ENCODE measurements at regions not wholly inside any gene's neighbourhood (a gene's known extent, or its start where the extent isn't known, plus 50 kb on each side); places are given as distances from the start of the nearest gene placed in this dataset.
"Not testable (repeated sequence)": the region's sequence is repeated elsewhere in the genome, so short reads cannot be mapped to it uniquely, and the experiment has no call there.

- DNase-seq: no peak
- Mint-ChIP-seq H3K4me1 (ENCODE audit: low read depth) (no peaks in the 10 kb centered on the region), H3K27me3 (peaks cover 24% of the 10 kb centered on the region), H3K27ac (no peak overlapping the region), H3K9me3 (no peaks in the 10 kb centered on the region), H3K4me3 (no peak overlapping the region), H3K36me3 (ENCODE audit: low read depth) (no peaks in the 10 kb centered on the region)
Measured at GRCh38 chr14:70269582-70269981, 80.8 kb upstream of the SLC8A3 start.

GRCh38 chr14:70268760-70269159, 80.0 kb upstream of the SLC8A3 start:
- DNase-seq: no peak
- Mint-ChIP-seq H3K4me1 (ENCODE audit: low read depth) (no peaks in the 10 kb centered on the region), H3K27ac (no peak overlapping the region), H3K9me3 (no peaks in the 10 kb centered on the region), H3K27me3 (peaks cover 22% of the 10 kb centered on the region), H3K4me3 (no peak overlapping the region), H3K36me3 (ENCODE audit: low read depth) (no peaks in the 10 kb centered on the region)

- H3K27me3 Mint-ChIP-seq: peaks cover 30% of the 10 kb centered on the region
- H3K36me3 Mint-ChIP-seq (ENCODE audit: low read depth): no peaks in the 10 kb centered on the region
- H3K4me1 Mint-ChIP-seq (ENCODE audit: low read depth): no peaks in the 10 kb centered on the region
- H3K4me3 Mint-ChIP-seq: no peak overlapping the region
- DNase-seq: no peak
- H3K9me3 Mint-ChIP-seq: no peaks in the 10 kb centered on the region
- no peak overlapping the region for H3K27ac Mint-ChIP-seq
Measured at GRCh38 chr14:70266157-70266556, 77.4 kb upstream of the SLC8A3 start.

GRCh38 chr14:70265422-70265821, 76.7 kb upstream of the SLC8A3 start:
- no peak overlapping the region for H3K4me3 Mint-ChIP-seq
- no peaks in the 10 kb centered on the region for H3K9me3 Mint-ChIP-seq
- no peaks in the 10 kb centered on the region for H3K36me3 Mint-ChIP-seq (ENCODE audit: low read depth)
- no peak for DNase-seq
- H3K27me3 Mint-ChIP-seq: peaks cover 29% of the 10 kb centered on the region
- H3K27ac Mint-ChIP-seq: no peak overlapping the region
- no peaks in the 10 kb centered on the region for H3K4me1 Mint-ChIP-seq (ENCODE audit: low read depth)

GRCh38 chr14:70259420-70259819, 70.7 kb upstream of the SLC8A3 start:
- Mint-ChIP-seq H3K9me3 (no peaks in the 10 kb centered on the region), H3K27ac (no peak overlapping the region), H3K4me1 (ENCODE audit: low read depth) (peaks cover 8% of the 10 kb centered on the region), H3K4me3 (no peak overlapping the region), H3K36me3 (ENCODE audit: low read depth) (no peaks in the 10 kb centered on the region), H3K27me3 (peaks cover 54% of the 10 kb centered on the region)
- no peak for DNase-seq

- no peak for DNase-seq
- H3K27ac Mint-ChIP-seq: no peak overlapping the region
- peaks cover 57% of the 10 kb centered on the region for H3K27me3 Mint-ChIP-seq
- no peaks in the 10 kb centered on the region for H3K36me3 Mint-ChIP-seq (ENCODE audit: low read depth)
- H3K4me1 Mint-ChIP-seq (ENCODE audit: low read depth): peaks cover 8% of the 10 kb centered on the region
- H3K4me3 Mint-ChIP-seq: no peak overlapping the region
- H3K9me3 Mint-ChIP-seq: no peaks in the 10 kb centered on the region
Measured at GRCh38 chr14:70257526-70257925, 68.8 kb upstream of the SLC8A3 start.

- Mint-ChIP-seq H3K4me3 (no peak overlapping the region), H3K36me3 (ENCODE audit: low read depth) (no peaks in the 10 kb centered on the region), H3K9me3 (no peaks in the 10 kb centered on the region), H3K27ac (no peak overlapping the region), H3K4me1 (ENCODE audit: low read depth) (peaks cover 8% of the 10 kb centered on the region), H3K27me3 (peaks cover 56% of the 10 kb centered on the region)
- no peak for DNase-seq
Measured at GRCh38 chr14:70256601-70257000, 67.8 kb upstream of the SLC8A3 start.

GRCh38 chr14:70255071-70256057, 66.6 kb upstream of the SLC8A3 start:
- not testable (repeated sequence) for H3K9me3 Mint-ChIP-seq; H3K36me3 Mint-ChIP-seq (ENCODE audit: low read depth); H3K4me1 Mint-ChIP-seq (ENCODE audit: low read depth)
- DNase-seq: peak; percentile 42
- Mint-ChIP-seq H3K4me3 (peak overlapping the region; percentile 68), H3K27ac (peak overlapping the region; percentile 34), H3K27me3 (peaks cover 67% of the 10 kb centered on the region)

- Mint-ChIP-seq H3K4me3 (peak overlapping the region; percentile 41), H3K27me3 (peaks cover 74% of the 10 kb centered on the region), H3K27ac (no peak overlapping the region), H3K4me1 (ENCODE audit: low read depth) (peaks cover 8% of the 10 kb centered on the region), H3K9me3 (no peaks in the 10 kb centered on the region), H3K36me3 (ENCODE audit: low read depth) (no peaks in the 10 kb centered on the region)
- no peak for DNase-seq
Measured at GRCh38 chr14:70254476-70254961, 65.8 kb upstream of the SLC8A3 start.

GRCh38 chr14:70253547-70253946, 64.8 kb upstream of the SLC8A3 start:
- H3K36me3 Mint-ChIP-seq (ENCODE audit: low read depth); H3K27ac Mint-ChIP-seq; H3K4me1 Mint-ChIP-seq (ENCODE audit: low read depth); H3K4me3 Mint-ChIP-seq; H3K9me3 Mint-ChIP-seq; DNase-seq: not testable (repeated sequence)
- peaks cover 66% of the 10 kb centered on the region for H3K27me3 Mint-ChIP-seq

GRCh38 chr14:70245026-70245425, 56.3 kb upstream of the SLC8A3 start:
- no peaks in the 10 kb centered on the region for H3K36me3 Mint-ChIP-seq (ENCODE audit: low read depth)
- H3K4me3 Mint-ChIP-seq: no peak overlapping the region
- no peaks in the 10 kb centered on the region for H3K4me1 Mint-ChIP-seq (ENCODE audit: low read depth)
- H3K27ac Mint-ChIP-seq: no peak overlapping the region
- peaks cover 66% of the 10 kb centered on the region for H3K27me3 Mint-ChIP-seq
- H3K9me3 Mint-ChIP-seq: no peaks in the 10 kb centered on the region
- no peak for DNase-seq

- H3K4me3 Mint-ChIP-seq: no peak overlapping the region
- peaks cover 66% of the 10 kb centered on the region for H3K27me3 Mint-ChIP-seq
- H3K36me3 Mint-ChIP-seq (ENCODE audit: low read depth): no peaks in the 10 kb centered on the region
- no peaks in the 10 kb centered on the region for H3K4me1 Mint-ChIP-seq (ENCODE audit: low read depth)
- DNase-seq: no peak
- H3K27ac Mint-ChIP-seq: no peak overlapping the region
- no peaks in the 10 kb centered on the region for H3K9me3 Mint-ChIP-seq
Measured at GRCh38 chr14:70239802-70240201, 51.1 kb upstream of the SLC8A3 start.

GRCh38 chr14:70238635-70239034, 49.9 kb upstream of the SLC8A3 start:
- H3K36me3 Mint-ChIP-seq (ENCODE audit: low read depth); DNase-seq; H3K27ac Mint-ChIP-seq; H3K4me1 Mint-ChIP-seq (ENCODE audit: low read depth); H3K9me3 Mint-ChIP-seq; H3K4me3 Mint-ChIP-seq: not testable (repeated sequence)
- H3K27me3 Mint-ChIP-seq: peaks cover 60% of the 10 kb centered on the region
